IMR-90 (cell line): ENCODE measurements at regions not wholly inside any gene's neighbourhood (a gene's known extent, or its start where the extent isn't known, plus 50 kb on each side); places are given as distances from the start of the nearest gene placed in this dataset.

Source experiments
- BHLHE40 ChIP-seq: fragments of 150-350 bp; IDR thresholded peaks from 2 replicates; pipeline ENCODE4 v1.6.1; 2016; ENCODE audit warnings: mild to moderate bottlenecking, low read depth, low read length
- MAFK ChIP-seq: IDR thresholded peaks from 2 replicates; pipeline ENCODE4 v1.6.1; 2012; ENCODE audit warnings: low read depth, low read length, improper control_type of control experiment
- MAZ ChIP-seq: IDR thresholded peaks from 2 replicates; pipeline ENCODE4 v1.6.1; 2012; ENCODE audit warnings: low read depth, mild to moderate bottlenecking, low read length, improper control_type of control experiment, moderate library complexity, borderline replicate concordance
- NFE2L2 ChIP-seq: fragments of 150-350 bp; IDR thresholded peaks from 2 replicates; pipeline ENCODE4 v1.6.1; 2016; ENCODE audit warnings: low read depth, mild to moderate bottlenecking, low read length
- POLR2A ChIP-seq: IDR thresholded peaks from 2 replicates; pipeline ENCODE4 v1.6.1; 2012; ENCODE audit warnings: mild to moderate bottlenecking, low read depth, low read length
- RAD21 ChIP-seq: IDR thresholded peaks from 2 replicates; pipeline ENCODE4 v1.6.1; 2012; ENCODE audit warnings: low read length, improper control_type of control experiment
- RFX5 ChIP-seq: IDR thresholded peaks from 2 replicates; pipeline ENCODE4 v1.8.0; 2012; ENCODE audit warnings: low read depth, mild to moderate bottlenecking, low read length, moderate library complexity
- SMC3 ChIP-seq: fragments of 150-350 bp; IDR thresholded peaks from 2 replicates; pipeline ENCODE4 v1.6.1; 2016; ENCODE audit warnings: low read depth, mild to moderate bottlenecking, antibody characterized with exemption, low read length, moderate library complexity
- TF ChIP-seq, protein P1 (sequence below): conservative IDR thresholded peaks from 2 replicates; pipeline ENCODE4 v1.5.1; 2012; ENCODE audit warnings: mild to moderate bottlenecking, low read depth, low read length, improper control_type of control experiment
- TF ChIP-seq, protein P2 (sequence below): fragments of 150-350 bp; IDR thresholded peaks from 2 replicates; pipeline ENCODE4 v1.6.1; 2017; ENCODE audit warnings: mild to moderate bottlenecking, antibody characterized with exemption, low read length, low read depth

DNA sequence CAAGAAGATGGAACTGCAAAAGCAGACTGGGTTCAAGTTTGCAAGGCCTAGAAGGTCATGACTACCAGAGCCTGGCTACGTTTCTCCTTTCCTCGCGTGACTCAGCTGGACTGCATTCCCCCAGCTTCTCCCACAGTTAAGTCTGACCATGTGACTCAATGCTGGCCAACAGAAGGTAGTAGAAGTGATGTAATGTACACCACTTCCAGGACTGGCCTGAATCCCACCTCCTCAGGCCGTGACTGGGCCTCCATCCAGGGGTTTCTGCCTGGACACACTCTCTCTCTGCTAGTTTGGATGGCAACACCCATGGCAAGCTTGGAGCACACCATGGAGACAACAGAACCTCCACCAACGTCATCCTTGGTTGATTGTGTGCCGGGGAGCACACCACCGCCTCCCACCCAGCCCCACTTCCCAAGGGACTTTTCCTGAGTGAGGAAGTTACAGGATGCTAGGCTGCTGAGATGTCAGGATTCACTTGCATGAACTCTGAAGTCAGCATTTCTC lies 112.0 kb upstream of the CDYL start:
- TF ChIP-seq MAZ (no peak), SMC3 (no peak), POLR2A (no peak), BHLHE40 (no peak), MAFK (no peak), RAD21 (no peak), NFE2L2 (peak; percentile 39; the same call in 1 of the 2 replicates), RFX5 (no peak)
- TF ChIP-seq, protein P1, sequence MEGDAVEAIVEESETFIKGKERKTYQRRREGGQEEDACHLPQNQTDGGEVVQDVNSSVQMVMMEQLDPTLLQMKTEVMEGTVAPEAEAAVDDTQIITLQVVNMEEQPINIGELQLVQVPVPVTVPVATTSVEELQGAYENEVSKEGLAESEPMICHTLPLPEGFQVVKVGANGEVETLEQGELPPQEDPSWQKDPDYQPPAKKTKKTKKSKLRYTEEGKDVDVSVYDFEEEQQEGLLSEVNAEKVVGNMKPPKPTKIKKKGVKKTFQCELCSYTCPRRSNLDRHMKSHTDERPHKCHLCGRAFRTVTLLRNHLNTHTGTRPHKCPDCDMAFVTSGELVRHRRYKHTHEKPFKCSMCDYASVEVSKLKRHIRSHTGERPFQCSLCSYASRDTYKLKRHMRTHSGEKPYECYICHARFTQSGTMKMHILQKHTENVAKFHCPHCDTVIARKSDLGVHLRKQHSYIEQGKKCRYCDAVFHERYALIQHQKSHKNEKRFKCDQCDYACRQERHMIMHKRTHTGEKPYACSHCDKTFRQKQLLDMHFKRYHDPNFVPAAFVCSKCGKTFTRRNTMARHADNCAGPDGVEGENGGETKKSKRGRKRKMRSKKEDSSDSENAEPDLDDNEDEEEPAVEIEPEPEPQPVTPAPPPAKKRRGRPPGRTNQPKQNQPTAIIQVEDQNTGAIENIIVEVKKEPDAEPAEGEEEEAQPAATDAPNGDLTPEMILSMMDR, result no peak
- TF ChIP-seq, protein P2, sequence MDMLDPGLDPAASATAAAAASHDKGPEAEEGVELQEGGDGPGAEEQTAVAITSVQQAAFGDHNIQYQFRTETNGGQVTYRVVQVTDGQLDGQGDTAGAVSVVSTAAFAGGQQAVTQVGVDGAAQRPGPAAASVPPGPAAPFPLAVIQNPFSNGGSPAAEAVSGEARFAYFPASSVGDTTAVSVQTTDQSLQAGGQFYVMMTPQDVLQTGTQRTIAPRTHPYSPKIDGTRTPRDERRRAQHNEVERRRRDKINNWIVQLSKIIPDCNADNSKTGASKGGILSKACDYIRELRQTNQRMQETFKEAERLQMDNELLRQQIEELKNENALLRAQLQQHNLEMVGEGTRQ, result peak; percentile 80
